HepG2 (cell line): ENCODE measurements at regions not wholly inside any gene's neighbourhood (a gene's known extent, or its start where the extent isn't known, plus 50 kb on each side); places are given as distances from the start of the nearest gene placed in this dataset.

ENCODE experiments used
- ATF1 ChIP-seq: IDR thresholded peaks from 2 replicates; pipeline ENCODE4 v1.6.1; 2016; ENCODE audit warnings: mild to moderate bottlenecking, control low read depth
- CEBPB ChIP-seq: IDR thresholded peaks from 2 replicates; pipeline ENCODE4 v1.6.1; 2011; ENCODE audit warnings: low read depth, low read length, improper control_type of control experiment, borderline replicate concordance
- CENPT ChIP-seq: sonication (generic); formaldehyde crosslinking; IDR thresholded peaks from 2 replicates; pipeline ENCODE4 v1.8.0; 2022; ENCODE audit warnings: low read depth, mild to moderate bottlenecking, moderate library complexity, missing genetic modification reagents
- FOSL1 ChIP-seq: sonication (generic); formaldehyde crosslinking; IDR thresholded peaks from 2 replicates; pipeline ENCODE4 v1.9.0; 2021; ENCODE audit warnings: missing genetic modification reagents, borderline replicate concordance
- GLI4 ChIP-seq: sonication (generic); formaldehyde crosslinking; IDR thresholded peaks from 2 replicates; pipeline ENCODE4 v1.5.1; 2020; ENCODE audit warnings: missing genetic modification reagents, mild to moderate bottlenecking, moderate library complexity, borderline replicate concordance
- HMG20B ChIP-seq: conservative IDR thresholded peaks from 2 replicates; pipeline ENCODE4 v1.6.1; 2016; ENCODE audit warnings: missing genetic modification reagents, missing compliant biosample characterization
- MAFF ChIP-seq: IDR thresholded peaks from 2 replicates; pipeline ENCODE4 v1.6.1; 2011; ENCODE audit warnings: low read depth, low read length, improper control_type of control experiment
- MAFK ChIP-seq, 2 experiments: IDR thresholded peaks in 1 of 2; conservative IDR thresholded peaks in 1 of 2; 2 replicates each; pipeline ENCODE4 v1.6.1; 2011; ENCODE audit warnings: improper control_type of control experiment in 2 of 2, low read length in 2 of 2
- NFIB ChIP-seq: sonication (generic); formaldehyde crosslinking; IDR thresholded peaks from 2 replicates; pipeline ENCODE4 v1.9.0; 2021; ENCODE audit warnings: missing genetic modification reagents, mild to moderate bottlenecking, borderline replicate concordance
- NFIC ChIP-seq: IDR thresholded peaks from 2 replicates; pipeline ENCODE4 v1.6.1; 2012; ENCODE audit warnings: mild to moderate bottlenecking, low read length, inconsistent platforms
- SP1 ChIP-seq, 2 experiments: fragments of 450-650 bp in 1 of 2; sonication (generic) in 1 of 2; formaldehyde crosslinking in 1 of 2; IDR thresholded peaks; 2 replicates each; pipeline versions ENCODE4 v1.4.0 to v1.6.1; 2016 to 2020; ENCODE audit warnings: missing genetic modification reagents in 1 of 2
- ZNF737 ChIP-seq: sonication (generic); formaldehyde crosslinking; IDR thresholded peaks from 2 replicates; pipeline ENCODE4 v1.5.0; 2020; ENCODE audit warnings: missing genetic modification reagents, mild to moderate bottlenecking, borderline replicate concordance
- ZNF878 ChIP-seq: sonication (generic); formaldehyde crosslinking; IDR thresholded peaks from 2 replicates; pipeline ENCODE4 v1.8.1; 2023; ENCODE audit warnings: mild to moderate bottlenecking, missing genetic modification reagents, moderate library complexity
- TF ChIP-seq, protein P1 (sequence below): sonication (generic); formaldehyde crosslinking; IDR thresholded peaks from 2 replicates; pipeline ENCODE4 v1.4.0; 2020; ENCODE audit warnings: missing genetic modification reagents

DNA sequence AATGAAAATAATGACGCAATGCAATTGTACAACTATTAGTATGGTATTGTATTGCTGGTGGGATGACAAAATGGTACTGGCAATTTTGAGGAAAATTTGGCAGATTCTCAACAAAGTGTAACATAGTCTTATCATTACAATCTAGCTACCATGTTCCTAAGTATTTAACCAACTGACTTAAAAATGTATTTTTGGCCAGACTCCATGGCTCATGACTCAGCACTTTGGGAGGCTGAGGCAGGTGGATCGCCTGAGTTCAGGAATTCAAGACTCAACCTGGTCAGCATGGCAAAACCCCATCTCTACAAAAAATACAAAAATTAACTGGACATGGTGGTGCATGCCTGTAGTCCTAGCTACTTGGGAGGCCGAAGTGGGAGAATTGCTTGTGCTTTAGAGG lies 1409.5 kb downstream of the AACS start (continued):
- TF ChIP-seq ATF1 (CRISPR knock-in tag) = no peak
- TF ChIP-seq GLI4 = no peak
- TF ChIP-seq ZNF878 (CRISPR knock-in tag) = no peak
- no peak for TF ChIP-seq ZNF737 (CRISPR knock-in tag)
- TF ChIP-seq, protein P1, sequence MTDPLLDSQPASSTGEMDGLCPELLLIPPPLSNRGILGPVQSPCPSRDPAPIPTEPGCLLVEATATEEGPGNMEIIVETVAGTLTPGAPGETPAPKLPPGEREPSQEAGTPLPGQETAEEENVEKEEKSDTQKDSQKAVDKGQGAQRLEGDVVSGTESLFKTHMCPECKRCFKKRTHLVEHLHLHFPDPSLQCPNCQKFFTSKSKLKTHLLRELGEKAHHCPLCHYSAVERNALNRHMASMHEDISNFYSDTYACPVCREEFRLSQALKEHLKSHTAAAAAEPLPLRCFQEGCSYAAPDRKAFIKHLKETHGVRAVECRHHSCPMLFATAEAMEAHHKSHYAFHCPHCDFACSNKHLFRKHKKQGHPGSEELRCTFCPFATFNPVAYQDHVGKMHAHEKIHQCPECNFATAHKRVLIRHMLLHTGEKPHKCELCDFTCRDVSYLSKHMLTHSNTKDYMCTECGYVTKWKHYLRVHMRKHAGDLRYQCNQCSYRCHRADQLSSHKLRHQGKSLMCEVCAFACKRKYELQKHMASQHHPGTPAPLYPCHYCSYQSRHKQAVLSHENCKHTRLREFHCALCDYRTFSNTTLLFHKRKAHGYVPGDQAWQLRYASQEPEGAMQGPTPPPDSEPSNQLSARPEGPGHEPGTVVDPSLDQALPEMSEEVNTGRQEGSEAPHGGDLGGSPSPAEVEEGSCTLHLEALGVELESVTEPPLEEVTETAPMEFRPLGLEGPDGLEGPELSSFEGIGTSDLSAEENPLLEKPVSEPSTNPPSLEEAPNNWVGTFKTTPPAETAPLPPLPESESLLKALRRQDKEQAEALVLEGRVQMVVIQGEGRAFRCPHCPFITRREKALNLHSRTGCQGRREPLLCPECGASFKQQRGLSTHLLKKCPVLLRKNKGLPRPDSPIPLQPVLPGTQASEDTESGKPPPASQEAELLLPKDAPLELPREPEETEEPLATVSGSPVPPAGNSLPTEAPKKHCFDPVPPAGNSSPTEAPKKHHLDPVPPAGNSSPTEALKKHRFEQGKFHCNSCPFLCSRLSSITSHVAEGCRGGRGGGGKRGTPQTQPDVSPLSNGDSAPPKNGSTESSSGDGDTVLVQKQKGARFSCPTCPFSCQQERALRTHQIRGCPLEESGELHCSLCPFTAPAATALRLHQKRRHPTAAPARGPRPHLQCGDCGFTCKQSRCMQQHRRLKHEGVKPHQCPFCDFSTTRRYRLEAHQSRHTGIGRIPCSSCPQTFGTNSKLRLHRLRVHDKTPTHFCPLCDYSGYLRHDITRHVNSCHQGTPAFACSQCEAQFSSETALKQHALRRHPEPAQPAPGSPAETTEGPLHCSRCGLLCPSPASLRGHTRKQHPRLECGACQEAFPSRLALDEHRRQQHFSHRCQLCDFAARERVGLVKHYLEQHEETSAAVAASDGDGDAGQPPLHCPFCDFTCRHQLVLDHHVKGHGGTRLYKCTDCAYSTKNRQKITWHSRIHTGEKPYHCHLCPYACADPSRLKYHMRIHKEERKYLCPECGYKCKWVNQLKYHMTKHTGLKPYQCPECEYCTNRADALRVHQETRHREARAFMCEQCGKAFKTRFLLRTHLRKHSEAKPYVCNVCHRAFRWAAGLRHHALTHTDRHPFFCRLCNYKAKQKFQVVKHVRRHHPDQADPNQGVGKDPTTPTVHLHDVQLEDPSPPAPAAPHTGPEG = no peak
- no peak for TF ChIP-seq CENPT (CRISPR knock-in tag)
- TF ChIP-seq NFIC = no peak
- TF ChIP-seq MAFF = peak; percentile 56
- TF ChIP-seq HMG20B (CRISPR knock-in tag) = no peak
- peak; percentile 38 to 68; a peak in 3 of 4 replicates for TF ChIP-seq MAFK (conservative IDR thresholded peaks at IDR 0.05 in 1 of 2, IDR thresholded peaks at IDR 0.05 in 1 of 2; ENCODE audit: low read length in 2 of 2)
- no peak for TF ChIP-seq SP1 (IDR thresholded peaks at IDR 0.05)
- no peak for TF ChIP-seq SP1 (CRISPR knock-in tag; IDR thresholded peaks at IDR 0.05)
- TF ChIP-seq CEBPB = peak; percentile 1; the same call in 1 of the 2 replicates
- no peak for TF ChIP-seq NFIB (CRISPR knock-in tag)
- no peak for TF ChIP-seq FOSL1 (CRISPR knock-in tag)
